ENCODE measurements at regions not wholly inside any gene's neighbourhood (a gene's known extent, or its start where the extent isn't known, plus 50 kb on each side); places are given as distances from the start of the nearest gene placed in this dataset.

GRCh38 chr6:9468277-9468676 is 946.6 kb downstream of the TFAP2A start:
- H3K4me3 ChIP-seq = no peak overlapping the region
- no peaks in the 10 kb centered on the region for H3K27me3 ChIP-seq
- H3K4me1 ChIP-seq = no peaks in the 10 kb centered on the region
- no peak overlapping the region for H3K27ac ChIP-seq
- TF ChIP-seq CTCF (IDR thresholded peaks at IDR 0.05) = no peak
- DNase-seq (ENCODE audit: low spot score) = no peak
- H3K9me3 ChIP-seq = no peaks in the 10 kb centered on the region
- H3K36me3 ChIP-seq = no peaks in the 10 kb centered on the region

- Histone ChIP-seq H3K27ac (no peak overlapping the region), H3K4me1 (no peaks in the 10 kb centered on the region), H3K36me3 (no peaks in the 10 kb centered on the region), H3K27me3 (no peaks in the 10 kb centered on the region), H3K9me3 (no peaks in the 10 kb centered on the region), H3K4me3 (no peak overlapping the region)
- TF ChIP-seq CTCF (IDR thresholded peaks at IDR 0.05) = no peak
- no peak for DNase-seq (ENCODE audit: low spot score)
Measured at GRCh38 chr6:9467741-9468140, 947.1 kb downstream of the TFAP2A start.

DNA sequence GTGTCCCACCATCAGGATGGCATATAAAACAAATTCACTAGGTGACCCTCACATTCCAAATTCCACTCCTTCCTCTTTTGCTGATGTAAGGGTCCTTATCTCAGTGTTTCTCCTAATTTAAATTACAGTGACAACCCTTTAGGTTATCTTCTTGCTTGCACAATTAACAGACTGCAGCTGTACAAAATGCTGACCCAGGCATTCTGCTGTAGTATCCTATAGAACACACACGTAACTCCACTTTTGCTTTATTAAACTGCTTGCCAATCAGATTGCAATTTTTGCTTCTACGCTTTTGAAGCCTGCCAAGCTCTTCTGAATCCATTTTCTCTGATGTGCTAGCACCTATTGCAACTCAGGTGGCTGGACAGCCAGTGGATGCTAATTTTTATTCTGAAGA is 950.3 kb downstream of the TFAP2A start:
- H3K9me3 ChIP-seq = no peaks in the 10 kb centered on the region
- H3K4me1 ChIP-seq = no peaks in the 10 kb centered on the region
- no peak for TF ChIP-seq CTCF (IDR thresholded peaks at IDR 0.05)
- no peaks in the 10 kb centered on the region for H3K27me3 ChIP-seq
- DNase-seq (ENCODE audit: low spot score) = no peak
- no peak overlapping the region for H3K27ac ChIP-seq
- H3K36me3 ChIP-seq = no peaks in the 10 kb centered on the region
- H3K4me3 ChIP-seq = no peak overlapping the region

GRCh38 chr6:9463311-9463710 is 951.6 kb downstream of the TFAP2A start:
- H3K4me1 ChIP-seq = no peaks in the 10 kb centered on the region
- DNase-seq (ENCODE audit: low spot score) = no peak
- H3K27me3 ChIP-seq = no peaks in the 10 kb centered on the region
- H3K4me3 ChIP-seq = no peak overlapping the region
- no peaks in the 10 kb centered on the region for H3K9me3 ChIP-seq
- H3K36me3 ChIP-seq = no peaks in the 10 kb centered on the region
- no peak for TF ChIP-seq CTCF (IDR thresholded peaks at IDR 0.05)
- H3K27ac ChIP-seq = no peak overlapping the region

- Histone ChIP-seq H3K27ac (no peak overlapping the region), H3K9me3 (no peaks in the 10 kb centered on the region), H3K4me1 (no peaks in the 10 kb centered on the region), H3K36me3 (no peaks in the 10 kb centered on the region), H3K27me3 (no peaks in the 10 kb centered on the region), H3K4me3 (no peak overlapping the region)
- no peak for DNase-seq (ENCODE audit: low spot score)
- no peak for TF ChIP-seq CTCF (IDR thresholded peaks at IDR 0.05)
Measured at GRCh38 chr6:9461188-9461587, 953.7 kb downstream of the TFAP2A start.

GRCh38 chr6:9458424-9458823 is 956.5 kb downstream of the TFAP2A start:
- H3K27me3 ChIP-seq = no peaks in the 10 kb centered on the region
- H3K9me3 ChIP-seq = no peaks in the 10 kb centered on the region
- H3K4me1 ChIP-seq = no peaks in the 10 kb centered on the region
- TF ChIP-seq CTCF (IDR thresholded peaks at IDR 0.05) = no peak
- no peaks in the 10 kb centered on the region for H3K36me3 ChIP-seq
- no peak overlapping the region for H3K27ac ChIP-seq
- no peak overlapping the region for H3K4me3 ChIP-seq
- DNase-seq (ENCODE audit: low spot score) = no peak
